Neural progenitor cell (in vitro differentiated cells): ENCODE measurements at regions not wholly inside any gene's neighbourhood (a gene's known extent, or its start where the extent isn't known, plus 50 kb on each side); places are given as distances from the start of the nearest gene placed in this dataset.

ENCODE experiments used
- CTCF ChIP-seq: fragments of 200-600 bp; sonication (generic); IDR thresholded peaks from 2 replicates; pipeline ENCODE4 v1.5.1; 2017; ENCODE audit warnings: antibody characterized with exemption, mild to moderate bottlenecking
- EZH2 ChIP-seq: fragments of 200-600 bp; sonication (generic); IDR thresholded peaks from 2 replicates; pipeline ENCODE4 v1.6.1; 2017; ENCODE audit warnings: antibody characterized with exemption, mild to moderate bottlenecking, moderate library complexity

GRCh38 chr6:76574746-76575145 lies 502.3 kb upstream of the IMPG1 start:
- TF ChIP-seq CTCF (no peak), EZH2 (no peak)
